Islet of Langerhans (tissue), 1 donor: ENCODE measurements at regions not wholly inside any gene's neighbourhood (a gene's known extent, or its start where the extent isn't known, plus 50 kb on each side); places are given as distances from the start of the nearest gene placed in this dataset.
"Not testable (repeated sequence)": the region's sequence is repeated elsewhere in the genome, so short reads cannot be mapped to it uniquely, and the experiment has no call there.

Experiments used
- FAIRE-seq: peaks from one replicate; lab custom pipeline; 2011; peaks lifted over from hg19 to GRCh38; lab: Jason Lieb, UNC

DNA sequence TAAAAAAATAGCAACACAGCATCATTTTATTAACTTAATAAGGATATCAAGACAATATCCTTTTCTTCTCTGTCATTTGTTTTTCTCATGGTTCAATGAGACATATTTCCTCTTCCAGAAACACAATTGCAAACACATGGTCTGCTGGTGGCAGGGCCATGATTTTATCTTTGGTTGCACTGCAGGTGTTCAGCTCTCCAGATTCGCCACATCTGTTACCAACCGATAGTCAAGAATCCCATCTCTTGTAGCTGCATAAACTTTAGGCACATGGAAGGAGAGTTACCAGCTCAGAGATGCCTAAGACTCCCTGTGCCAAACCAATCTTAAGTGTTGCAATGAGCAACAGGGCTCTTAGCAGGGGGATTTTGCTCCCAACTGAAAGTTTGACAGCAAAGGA is 1303.2 kb upstream of the CELF4 start:
- FAIRE-seq, result no peak

DNA sequence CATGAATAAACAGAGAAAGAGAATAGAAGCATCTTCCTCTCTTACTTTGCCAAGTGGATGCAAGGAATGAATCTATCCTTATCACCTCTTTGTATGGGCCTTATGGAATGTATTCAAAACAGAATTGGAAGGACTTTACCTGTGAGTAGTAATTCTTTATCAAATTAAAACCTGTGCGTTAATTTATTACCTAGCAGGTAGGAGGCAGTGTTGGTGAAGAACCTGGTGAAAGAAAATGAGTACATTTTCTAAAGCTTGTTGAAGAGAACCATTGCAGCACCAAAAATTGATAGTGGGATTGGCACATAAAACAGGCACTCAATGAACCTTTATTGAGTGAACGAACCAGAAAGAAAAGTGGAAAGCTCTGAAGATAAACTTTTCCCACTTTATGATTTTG is 1302.1 kb upstream of the CELF4 start:
- FAIRE-seq, result no peak

DNA sequence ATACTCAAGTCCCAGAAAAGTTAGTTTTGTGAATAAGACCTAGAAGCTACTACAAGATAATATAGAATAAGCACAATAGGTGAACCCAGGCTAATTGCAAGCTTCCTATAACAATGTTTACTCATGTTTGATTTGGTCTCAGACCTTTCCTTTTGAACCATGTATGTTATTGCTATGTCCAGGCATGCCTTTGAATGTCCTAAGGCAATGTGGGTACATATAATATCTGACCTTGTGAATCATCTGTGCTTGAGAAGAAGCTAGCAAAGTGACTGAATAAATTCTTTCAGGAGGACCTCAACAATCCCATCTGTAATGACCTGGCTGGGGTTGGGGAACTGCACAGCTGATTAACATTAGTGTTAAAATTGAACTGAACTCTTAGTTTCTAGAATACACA is 1285.9 kb upstream of the CELF4 start:
- no peak for FAIRE-seq

DNA sequence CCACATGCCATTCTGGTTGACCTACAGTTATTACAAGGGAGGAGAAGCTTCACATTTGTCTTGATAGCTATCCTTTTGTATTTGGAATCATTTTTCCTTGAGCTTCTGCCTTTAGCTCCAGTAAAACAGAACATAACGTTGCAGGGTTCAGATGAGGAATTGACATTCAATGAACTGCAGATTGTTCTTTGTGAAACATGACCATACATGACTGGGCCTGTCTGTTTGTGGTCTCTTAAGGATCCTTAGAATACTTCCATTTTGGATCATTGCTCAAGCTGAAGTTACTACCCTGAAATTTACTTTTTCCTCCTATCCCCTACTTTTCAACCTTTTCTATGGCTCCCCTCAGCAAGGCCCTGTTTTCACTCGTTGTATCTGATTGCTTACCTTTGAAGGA is 1281.7 kb upstream of the CELF4 start:
- FAIRE-seq, result no peak

DNA sequence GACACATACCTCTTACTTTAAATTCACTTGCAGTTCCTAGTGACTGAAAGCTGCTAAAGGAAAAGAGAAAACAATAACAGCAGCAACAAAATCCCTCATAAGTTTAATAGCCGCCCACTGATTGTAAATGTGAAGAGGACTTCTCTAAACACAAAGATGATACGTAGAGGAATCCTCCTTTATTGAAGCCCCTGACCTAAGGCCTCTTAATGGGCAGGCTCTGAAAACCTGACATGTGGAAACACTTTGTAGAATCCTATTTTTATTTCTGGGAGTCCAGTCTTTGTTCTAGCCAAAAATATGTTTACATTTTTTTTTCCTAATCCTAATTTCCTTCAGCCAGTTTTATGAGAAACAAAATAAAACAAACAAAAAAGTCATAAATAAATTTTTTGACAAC is 1277.7 kb upstream of the CELF4 start:
- no peak for FAIRE-seq

DNA sequence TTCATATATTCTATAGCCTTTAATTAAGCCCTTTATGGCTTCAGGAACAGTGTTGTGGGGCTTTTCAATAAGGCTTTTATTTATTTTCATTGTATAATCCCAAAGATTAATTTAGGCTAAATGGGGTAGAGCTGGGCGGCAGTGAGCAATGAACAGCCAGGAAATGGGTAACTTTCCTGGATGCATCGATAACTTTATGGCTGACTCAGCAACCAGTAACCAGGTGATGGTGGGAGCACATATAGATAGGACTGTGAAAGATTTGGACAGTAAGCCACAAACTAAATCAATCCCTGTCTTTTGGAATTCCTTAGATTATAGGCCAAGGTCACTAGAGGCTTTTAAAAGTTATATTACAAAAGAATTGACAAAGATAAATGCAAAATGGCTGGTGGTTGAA is 1260.6 kb upstream of the CELF4 start:
- FAIRE-seq, result no peak

DNA sequence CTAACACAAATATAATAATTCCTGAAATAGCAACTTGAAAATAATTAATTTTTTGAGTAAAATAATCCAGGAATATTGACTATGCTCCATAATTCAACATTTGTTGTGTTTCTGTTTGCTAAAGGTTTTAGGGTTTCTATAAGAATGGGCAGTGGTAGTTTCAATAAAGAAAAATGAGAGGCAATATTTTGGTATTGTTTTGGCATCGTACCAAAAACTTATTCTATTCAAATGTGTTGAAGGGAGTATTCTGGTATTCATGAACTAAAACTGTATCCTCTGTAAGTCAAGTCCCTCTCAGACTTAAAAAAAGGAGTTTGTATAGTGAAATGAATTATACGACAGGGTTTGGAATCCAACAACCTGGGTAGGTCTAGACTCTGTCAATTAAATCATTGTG is 1245.6 kb upstream of the CELF4 start:
- no peak for FAIRE-seq

DNA sequence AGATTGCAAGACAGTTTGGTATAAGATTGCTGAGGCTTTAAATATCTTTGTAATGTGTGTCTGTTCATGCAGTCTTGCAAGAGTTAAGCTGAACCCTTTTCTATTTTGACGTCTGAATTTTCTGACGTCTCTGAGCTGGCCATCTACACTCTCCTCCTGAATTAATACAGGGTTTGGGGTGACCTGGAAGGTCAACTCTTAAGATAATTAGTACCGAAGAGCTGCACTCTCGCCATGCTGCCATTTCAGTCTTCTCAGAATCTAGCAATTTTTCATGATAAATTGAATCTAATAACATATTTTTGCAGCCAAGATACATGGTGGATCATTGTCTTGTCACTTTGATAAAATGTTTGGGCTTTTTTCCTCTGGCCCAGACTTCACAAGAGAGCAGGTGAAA is 1245.2 kb upstream of the CELF4 start:
- FAIRE-seq, result no peak

DNA sequence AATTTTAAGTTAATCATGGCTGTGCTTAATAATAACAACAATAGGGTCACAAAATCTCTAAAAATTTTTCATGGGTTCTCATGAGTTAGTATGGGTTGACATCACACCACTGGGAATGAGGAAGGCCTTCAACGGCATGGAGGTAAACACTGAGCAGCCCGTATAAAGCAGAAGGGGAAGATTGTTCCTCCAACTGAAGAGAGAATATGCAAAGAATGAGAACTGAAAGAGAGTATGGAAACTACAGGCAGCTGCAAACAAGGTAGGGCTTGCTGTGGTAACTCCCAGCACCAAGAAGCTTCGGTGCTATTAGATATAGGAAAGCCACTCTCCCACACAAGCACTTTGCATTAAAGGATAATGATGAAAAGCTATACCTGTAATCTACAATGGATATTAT is 1242.3 kb upstream of the CELF4 start:
- FAIRE-seq, result no peak

DNA sequence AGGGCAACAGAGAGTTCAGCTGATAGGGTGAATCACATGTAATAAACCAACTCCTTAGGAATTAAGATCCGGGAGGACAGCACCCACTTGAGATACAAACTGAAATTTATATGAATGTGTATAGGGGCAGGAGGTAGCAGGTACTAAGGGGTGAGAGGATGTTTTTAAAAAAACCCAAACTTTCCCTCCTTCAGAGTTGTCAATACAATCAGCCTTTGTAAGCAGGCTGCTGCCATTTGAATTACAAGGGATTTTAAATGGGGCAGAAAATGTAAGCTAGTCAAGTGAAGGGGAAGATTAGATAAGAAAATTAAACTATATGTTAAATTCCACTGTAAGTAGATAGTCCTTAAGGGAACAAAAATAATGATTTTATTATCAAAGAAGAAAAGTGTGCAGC is 1239.7 kb upstream of the CELF4 start:
- no peak for FAIRE-seq

DNA sequence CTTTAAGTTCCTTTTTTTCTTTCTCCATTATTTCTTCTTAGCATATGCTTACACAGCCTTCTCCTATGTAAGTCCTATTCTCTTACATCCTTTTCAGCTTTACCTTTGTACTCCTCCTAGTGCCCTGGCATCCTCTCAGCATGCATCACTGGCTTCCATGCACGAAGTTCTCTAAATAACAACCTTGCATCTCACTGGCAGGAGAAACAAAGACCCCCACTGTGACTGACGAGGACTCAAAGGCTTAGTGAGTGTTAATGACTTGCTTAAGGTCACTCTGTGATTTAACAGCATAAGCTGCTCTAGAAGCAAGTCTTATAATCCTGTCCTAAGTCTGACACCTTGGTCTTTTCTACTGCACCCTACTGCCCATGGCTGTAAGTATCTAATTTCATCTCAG is 1236.0 kb upstream of the CELF4 start:
- no peak for FAIRE-seq

DNA sequence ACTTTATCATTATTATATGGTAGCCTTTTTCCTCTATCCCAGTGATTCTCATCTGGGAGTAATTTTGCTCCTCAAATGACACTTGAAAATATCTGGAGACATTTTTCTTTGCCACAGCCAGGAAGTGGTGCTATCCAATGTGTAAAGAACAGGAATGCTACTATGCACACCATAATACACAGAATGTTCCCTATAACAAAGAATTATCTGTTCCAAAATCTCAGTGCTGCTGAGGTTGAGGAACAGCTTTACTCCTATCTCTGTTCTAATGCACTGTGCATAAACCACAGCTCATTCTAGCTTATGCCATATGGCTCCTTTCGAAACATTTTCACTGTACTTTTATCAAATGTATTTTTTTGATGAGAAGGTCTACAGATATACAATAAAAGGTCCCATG is 1231.2 kb upstream of the CELF4 start:
- no peak for FAIRE-seq

DNA sequence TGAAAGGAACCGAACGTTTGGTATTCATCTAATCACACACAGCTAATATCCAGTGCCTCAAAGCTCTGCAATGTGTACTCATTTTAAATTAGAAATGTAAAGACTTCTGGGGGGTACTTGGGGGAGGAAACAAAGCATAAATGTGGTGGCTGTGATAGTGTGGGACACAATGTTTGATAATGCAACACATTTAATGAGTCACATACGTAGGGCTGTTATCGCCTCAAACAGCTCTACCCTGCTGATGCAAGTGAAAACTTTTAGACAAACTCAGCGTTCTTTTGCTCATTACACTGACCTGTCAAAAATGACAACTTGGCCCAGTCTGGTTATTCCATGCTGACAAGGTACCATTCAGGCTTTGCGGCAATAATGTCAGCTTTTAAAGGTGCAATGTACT is 1227.1 kb upstream of the CELF4 start:
- FAIRE-seq, result no peak

DNA sequence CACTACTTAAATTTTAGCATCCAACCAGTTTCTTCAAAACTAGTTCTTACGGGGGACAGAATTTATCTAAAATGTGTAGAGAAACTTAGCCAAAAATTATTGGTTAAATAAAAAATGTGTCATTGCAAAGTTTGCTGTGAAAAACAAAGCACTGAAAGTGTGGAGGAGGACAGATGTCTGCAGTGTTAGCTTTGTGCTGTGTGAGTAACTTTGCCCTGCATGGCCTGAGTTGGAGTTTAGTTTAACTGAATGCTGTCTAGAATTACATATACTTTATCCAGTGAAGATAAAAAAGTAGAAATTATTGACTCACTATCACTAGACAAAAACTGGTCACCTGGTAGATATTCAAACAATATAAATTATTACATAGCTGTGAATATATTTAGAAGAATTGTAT is 1225.2 kb upstream of the CELF4 start:
- no peak for FAIRE-seq

DNA sequence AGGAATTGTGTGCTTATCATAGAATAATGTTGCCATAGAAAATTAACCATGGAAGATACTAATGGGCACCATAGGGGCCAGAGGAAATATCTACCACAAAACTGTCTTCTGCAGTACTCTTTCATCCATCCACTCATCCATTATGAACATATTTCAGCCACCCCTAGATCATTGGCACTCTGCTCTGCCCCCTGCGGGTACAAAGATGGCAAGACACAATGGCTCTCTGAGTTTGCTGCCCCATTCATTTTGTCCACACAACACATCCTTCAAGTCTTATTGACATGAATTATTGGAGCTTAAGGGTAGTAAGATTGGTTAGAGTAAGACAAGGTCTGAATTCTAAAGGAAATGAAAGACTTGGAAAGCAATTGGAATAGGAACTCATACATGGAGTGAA is 1224.7 kb upstream of the CELF4 start:
- no peak for FAIRE-seq

DNA sequence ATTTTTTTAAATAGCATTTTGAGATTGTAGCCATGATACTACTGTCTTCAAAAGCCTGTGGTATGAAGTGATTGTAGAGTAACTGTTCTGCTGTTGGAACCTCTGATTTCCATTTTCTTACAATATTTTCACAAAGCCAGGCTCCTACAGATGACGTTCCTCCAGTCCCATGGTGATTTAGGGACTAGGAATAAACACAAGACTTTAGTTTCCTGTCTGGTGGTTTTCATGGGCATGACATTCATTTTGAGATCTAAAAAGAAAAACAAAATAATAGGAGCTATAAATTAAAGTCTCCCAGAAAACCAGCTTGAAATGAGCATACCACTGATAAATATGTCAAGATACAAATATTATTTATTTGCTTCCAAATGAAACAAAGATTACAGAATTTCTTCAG is 1223.5 kb upstream of the CELF4 start:
- no peak for FAIRE-seq

DNA sequence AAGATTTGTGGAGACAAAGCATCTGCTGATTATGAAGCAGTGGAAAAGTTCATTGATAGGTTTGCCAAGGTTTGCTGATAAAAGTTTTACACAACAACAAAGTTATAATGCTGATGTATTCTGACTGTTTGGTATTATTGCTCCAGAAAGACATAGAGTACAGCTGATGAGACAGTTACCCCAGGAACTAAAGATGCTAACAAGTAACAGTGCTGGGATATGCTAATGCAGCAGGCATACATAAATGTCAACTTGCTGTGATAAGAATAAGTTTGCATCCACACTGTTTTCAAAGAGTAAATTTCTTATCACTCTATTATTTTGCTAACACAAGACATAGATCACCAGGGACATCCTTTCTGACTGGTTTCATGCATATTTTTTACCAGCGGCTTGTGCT is 1221.3 kb upstream of the CELF4 start:
- FAIRE-seq, result no peak

DNA sequence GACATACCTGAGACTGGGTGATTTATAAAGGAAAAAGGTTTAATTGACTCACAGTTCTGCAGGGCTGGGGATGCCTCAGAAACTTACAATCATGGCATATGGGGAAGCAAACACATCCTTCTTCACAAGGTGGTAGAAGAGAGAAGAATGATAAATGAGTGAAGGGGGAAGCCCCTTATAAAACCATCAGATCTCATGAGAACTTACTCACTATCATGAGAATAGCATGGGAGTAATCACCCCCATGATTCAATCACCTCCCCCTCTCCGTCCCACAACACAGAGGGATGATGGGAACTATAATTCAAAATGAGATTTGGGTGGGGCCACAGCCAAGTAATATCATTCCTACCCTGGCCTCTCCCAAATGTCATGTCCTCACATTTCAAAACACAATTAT is 1206.0 kb upstream of the CELF4 start:
- not testable (repeated sequence) for FAIRE-seq

DNA sequence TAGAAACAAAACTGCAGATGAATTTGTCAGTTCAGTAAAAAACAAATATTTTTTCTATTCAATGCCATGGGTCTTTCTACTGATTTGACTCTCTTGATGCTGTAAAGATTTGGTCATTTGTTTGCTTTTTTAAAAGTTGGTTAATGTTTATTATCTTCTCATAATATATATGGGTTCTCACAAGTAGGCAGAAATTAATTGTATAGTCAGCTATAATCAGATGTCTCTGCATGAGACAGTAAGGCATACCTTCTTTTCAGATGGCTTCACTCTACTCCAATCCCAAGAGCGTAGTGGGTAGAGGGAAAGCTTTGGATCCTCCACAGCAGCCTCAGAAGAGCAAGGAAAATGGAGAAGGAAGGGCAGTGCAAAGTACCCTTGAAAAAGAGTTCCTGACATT is 1202.9 kb upstream of the CELF4 start:
- no peak for FAIRE-seq

DNA sequence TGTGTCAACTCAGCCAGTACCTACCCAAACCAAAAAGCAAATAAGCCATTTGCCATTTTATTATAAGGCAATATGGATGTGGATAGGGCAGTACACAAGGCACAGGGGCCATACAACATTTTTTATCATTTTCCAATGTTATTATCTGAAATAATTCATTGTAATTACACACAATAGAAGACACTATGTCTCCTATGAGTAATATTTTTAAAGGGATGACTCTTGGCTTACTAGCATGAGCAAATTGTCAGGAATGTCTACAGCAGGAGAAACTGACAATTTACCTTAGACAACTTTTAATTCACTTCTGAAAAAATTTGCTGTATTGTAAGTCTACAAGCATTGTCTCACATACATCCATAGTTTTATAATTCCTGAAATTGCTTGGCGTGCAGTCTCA is 1193.9 kb upstream of the CELF4 start:
- no peak for FAIRE-seq

DNA sequence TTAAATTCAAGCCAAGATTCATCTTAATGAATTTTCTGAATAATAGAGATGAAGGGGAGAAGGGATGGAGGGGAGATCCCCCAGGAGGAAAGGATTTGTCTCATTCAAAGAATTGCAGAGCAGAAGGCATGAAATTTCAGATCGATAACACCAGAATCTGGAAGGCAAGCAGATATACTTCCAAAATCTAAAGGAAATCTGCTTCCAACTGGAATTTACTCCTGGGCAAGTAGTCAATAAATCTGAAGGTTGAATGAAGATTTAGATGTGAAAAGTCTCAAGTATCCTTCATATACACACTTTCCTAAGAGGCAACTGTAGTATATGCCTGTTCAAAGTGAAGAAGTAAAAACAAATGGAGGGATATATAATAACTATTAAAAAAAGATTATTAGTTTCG is 1190.8 kb upstream of the CELF4 start:
- FAIRE-seq, result no peak

DNA sequence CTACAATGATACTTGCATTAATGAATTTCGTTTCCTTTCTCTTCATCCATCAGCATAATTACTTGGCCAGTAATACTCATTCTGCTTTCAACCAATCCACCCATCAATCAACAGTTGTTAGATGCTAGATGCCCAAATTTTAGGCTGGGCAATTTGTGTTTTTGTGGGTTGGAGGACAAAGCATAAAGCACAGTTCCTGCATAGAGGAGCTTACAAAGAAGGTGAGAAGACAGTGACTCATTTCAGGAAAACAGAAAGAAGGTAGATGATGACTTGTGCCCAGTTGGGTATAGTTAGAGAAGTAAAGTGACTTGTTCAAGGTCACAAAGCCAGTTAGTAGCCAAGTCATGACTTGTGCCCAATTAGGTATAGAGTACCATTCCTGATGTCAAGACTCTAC is 1186.8 kb upstream of the CELF4 start:
- no peak for FAIRE-seq

DNA sequence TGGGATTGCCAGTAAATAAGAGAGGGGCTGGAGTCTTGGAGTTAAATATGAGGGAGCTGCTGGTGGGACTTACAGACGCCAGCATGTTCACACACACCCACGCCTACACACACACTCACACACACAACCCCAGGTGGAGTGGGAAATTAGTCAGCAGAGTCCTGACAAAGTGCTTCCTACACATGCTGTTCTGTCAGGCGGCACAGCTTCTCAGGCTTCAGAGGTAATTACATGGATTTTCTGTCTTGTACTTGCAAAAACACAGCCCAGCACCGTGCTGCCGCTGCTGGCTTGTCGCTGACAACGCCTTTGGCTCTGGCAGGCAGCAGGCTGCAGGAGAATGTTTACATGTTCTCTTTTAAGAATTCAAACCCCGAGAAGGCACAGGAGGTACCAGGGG is 1186.3 kb upstream of the CELF4 start:
- no peak for FAIRE-seq

DNA sequence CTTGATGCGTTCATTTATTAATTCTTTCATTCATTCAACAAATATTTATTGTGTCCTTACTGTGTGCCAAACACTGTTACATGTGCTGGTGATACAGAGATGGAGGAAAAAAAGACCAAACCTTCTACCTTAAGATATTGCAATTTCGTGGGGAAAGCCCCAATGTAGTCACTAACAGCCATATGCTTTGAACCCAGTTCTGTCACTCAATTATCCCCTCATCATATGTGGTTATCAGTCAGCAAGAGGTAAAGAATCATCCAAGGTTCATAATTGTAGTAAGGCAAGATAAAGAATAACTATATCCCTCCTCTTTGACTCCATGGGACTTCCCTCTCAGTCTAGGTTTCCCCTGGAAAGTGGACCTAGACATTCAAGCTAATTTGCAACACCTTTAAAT is 1185.6 kb upstream of the CELF4 start:
- FAIRE-seq, result no peak

DNA sequence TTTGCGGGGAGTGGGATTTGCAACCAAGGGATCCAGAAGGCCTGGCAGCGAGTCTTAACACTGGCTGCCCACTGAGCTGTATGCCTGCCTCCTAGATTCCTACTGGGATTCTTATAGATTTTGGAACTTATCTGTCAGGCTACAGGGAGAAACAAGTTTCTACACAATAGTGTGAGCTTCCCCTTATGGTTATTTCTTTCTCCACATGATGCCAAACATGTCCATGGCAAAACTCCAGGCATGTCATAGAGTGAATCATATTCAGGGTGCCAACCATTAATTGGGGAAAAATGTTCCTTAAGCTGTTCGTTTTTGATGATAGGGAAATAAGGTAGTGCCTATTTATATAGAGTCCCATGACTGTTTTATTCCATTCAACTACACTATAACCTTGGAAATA is 1185.2 kb upstream of the CELF4 start:
- no peak for FAIRE-seq

DNA sequence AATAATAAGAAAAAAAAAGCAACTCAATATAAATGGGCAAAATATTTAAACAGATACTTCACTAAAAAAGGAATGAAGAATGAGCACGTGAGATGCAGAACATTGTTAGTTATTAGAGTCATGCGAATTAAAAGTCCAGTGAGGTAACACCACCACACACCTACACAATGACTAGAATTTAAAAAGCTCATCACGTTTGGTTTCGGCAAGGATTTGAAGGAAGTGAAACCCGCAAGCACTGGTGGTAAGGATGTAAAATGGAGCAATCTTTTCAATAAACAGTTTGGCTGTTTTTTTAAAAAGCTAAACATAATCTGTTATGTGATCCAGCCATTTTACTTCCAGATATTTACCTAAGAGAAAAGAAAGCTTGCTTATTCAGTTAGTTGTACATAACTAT is 1181.6 kb upstream of the CELF4 start:
- FAIRE-seq, result no peak
